ENCODE measurements at regions not wholly inside any gene's neighbourhood (a gene's known extent, or its start where the extent isn't known, plus 50 kb on each side); places are given as distances from the start of the nearest gene placed in this dataset.
"Not testable (repeated sequence)": the region's sequence is repeated elsewhere in the genome, so short reads cannot be mapped to it uniquely, and the experiment has no call there.

- H3K9me3 Mint-ChIP-seq, result peaks cover 1% of the 10 kb centered on the region
- H3K27me3 Mint-ChIP-seq, result peaks cover 2% of the 10 kb centered on the region
- H3K27ac Mint-ChIP-seq, result no peak overlapping the region
- H3K4me1 Mint-ChIP-seq, result no peaks in the 10 kb centered on the region
- DNase-seq (ENCODE audit: low spot score in 2 of 2), result no peak
- no peak overlapping the region for H3K4me3 Mint-ChIP-seq
- no peaks in the 10 kb centered on the region for H3K36me3 Mint-ChIP-seq
- no peak for ATAC-seq (ENCODE audit: low read depth)
These were observed 430.0 kb upstream of the ADAMTSL1 start for GRCh38 chr9:18043978-18044377.

DNA sequence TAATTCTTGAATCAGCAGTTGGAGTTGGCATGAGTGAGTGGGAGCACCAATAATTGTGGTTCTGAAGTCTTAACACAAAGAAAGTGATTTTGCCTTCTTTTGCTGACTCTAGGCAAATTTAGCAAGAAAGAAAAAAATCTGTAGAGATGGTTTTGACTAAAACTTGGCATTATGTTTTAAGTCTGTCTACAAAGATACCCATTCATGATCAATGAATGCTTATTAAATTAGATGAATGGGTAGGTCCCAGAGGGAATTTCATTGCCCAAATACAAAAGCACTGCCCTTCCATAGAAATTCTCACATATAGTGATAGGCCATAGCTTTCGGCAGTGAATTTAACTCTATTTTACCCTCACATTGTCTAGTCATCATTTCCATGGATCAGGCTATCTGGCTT lies 428.6 kb upstream of the ADAMTSL1 start:
- H3K4me1 Mint-ChIP-seq, result no peaks in the 10 kb centered on the region
- no peaks in the 10 kb centered on the region for H3K36me3 Mint-ChIP-seq
- ATAC-seq (ENCODE audit: low read depth) (no peak), DNase-seq (ENCODE audit: low spot score in 2 of 2) (no peak)
- H3K9me3 Mint-ChIP-seq, result peaks cover 1% of the 10 kb centered on the region
- H3K27ac Mint-ChIP-seq, result no peak overlapping the region
- peaks cover 2% of the 10 kb centered on the region for H3K27me3 Mint-ChIP-seq
- no peak overlapping the region for H3K4me3 Mint-ChIP-seq

GRCh38 chr9:18046068-18046467 lies 427.9 kb upstream of the ADAMTSL1 start:
- H3K36me3 Mint-ChIP-seq, result no peaks in the 10 kb centered on the region
- peaks cover 1% of the 10 kb centered on the region for H3K9me3 Mint-ChIP-seq
- peaks cover 2% of the 10 kb centered on the region for H3K27me3 Mint-ChIP-seq
- no peaks in the 10 kb centered on the region for H3K4me1 Mint-ChIP-seq
- DNase-seq (ENCODE audit: low spot score in 2 of 2) (no peak), ATAC-seq (ENCODE audit: low read depth) (no peak)
- H3K4me3 Mint-ChIP-seq, result no peak overlapping the region
- H3K27ac Mint-ChIP-seq, result no peak overlapping the region

DNA sequence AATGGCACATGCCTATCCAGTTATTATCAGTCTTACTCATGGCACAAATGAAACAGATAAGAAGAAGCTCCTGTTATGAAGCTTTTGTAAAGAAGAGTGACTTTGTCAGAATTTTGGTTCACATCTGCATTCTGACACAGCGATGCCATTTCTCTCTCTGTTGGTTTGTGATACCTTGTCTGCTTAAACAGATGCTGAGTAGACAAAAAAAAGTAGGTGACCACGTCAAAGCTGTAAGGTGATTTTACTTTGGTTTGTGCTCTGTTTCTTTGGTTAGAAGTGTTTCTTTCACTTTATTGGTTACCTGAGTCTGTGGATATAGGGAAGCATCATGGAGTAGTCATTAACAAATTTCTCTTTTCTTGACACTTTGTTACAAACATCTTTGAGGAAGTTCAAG lies 422.3 kb upstream of the ADAMTSL1 start:
- H3K27me3 Mint-ChIP-seq, result no peaks in the 10 kb centered on the region
- H3K4me3 Mint-ChIP-seq, result no peak overlapping the region
- no peak overlapping the region for H3K27ac Mint-ChIP-seq
- H3K36me3 Mint-ChIP-seq, result no peaks in the 10 kb centered on the region
- H3K9me3 Mint-ChIP-seq, result peaks cover 1% of the 10 kb centered on the region
- ATAC-seq (ENCODE audit: low read depth), result no peak
- no peak for DNase-seq (ENCODE audit: low spot score in 2 of 2)
- H3K4me1 Mint-ChIP-seq, result no peaks in the 10 kb centered on the region

GRCh38 chr9:18052060-18052459 lies 421.9 kb upstream of the ADAMTSL1 start:
- no peak for DNase-seq (ENCODE audit: low spot score in 2 of 2)
- Mint-ChIP-seq H3K27me3 (no peaks in the 10 kb centered on the region), H3K4me3 (no peak overlapping the region), H3K4me1 (no peaks in the 10 kb centered on the region), H3K36me3 (no peaks in the 10 kb centered on the region), H3K27ac (no peak overlapping the region), H3K9me3 (peaks cover 1% of the 10 kb centered on the region)
- ATAC-seq (ENCODE audit: low read depth), result no peak

DNA sequence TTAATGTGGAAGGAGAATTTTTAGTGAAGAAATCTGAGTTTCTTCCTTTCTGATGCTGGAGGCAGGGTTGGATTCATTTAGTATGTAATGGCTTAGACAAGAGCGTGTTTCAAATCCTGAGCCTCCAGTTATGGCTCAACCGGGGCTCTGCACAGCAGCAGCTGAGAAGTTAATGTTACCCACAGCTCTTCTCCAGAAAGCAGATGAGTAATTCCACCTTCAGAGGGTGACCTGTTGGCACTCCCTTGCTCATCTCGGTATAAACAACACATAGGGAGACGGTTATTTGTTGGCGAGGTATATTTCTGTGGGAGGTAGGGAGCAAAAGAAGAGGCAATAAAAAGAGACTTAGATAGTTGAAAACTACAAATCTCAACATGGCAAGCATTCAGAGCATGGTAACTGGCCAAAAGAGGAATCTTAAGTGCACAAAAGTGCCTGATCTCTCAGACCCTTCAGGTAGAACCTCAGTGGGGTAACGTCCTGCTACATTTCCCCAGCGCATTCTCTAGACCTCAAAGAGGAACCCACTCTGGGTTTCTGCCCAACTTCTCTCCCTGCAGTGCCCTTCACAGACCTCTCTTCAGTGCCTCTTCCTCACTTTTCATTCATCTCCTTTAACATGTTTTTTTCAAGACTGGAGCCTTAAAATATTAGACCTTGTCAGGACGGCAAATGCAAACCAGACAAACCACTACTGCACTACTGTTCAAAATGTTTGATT lies 417.5 kb upstream of the ADAMTSL1 start:
- H3K9me3 Mint-ChIP-seq, result no peaks in the 10 kb centered on the region
- no peak for ATAC-seq (ENCODE audit: low read depth)
- H3K27me3 Mint-ChIP-seq, result no peaks in the 10 kb centered on the region
- H3K27ac Mint-ChIP-seq, result no peak overlapping the region
- H3K4me1 Mint-ChIP-seq, result no peaks in the 10 kb centered on the region
- no peak overlapping the region for H3K4me3 Mint-ChIP-seq
- H3K36me3 Mint-ChIP-seq, result no peaks in the 10 kb centered on the region
- no peak for DNase-seq (ENCODE audit: low spot score in 2 of 2)

DNA sequence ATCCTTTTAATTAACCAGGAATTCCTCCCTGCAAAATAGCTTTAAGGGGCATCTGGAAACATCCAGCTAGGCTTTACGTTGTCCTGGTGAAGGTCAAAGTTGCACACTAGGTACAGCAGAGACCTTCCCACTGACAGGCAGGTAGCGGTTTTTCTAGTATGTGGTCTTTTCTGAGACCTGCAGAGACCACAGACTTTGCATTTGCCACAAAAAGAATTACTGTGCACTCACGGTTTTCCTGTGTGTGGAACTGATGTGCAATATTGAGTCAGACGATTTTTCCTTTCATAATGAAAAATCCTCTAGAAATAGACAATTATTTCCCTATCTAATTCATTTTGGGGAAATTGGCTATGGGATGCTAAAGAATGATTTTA lies 417.0 kb upstream of the ADAMTSL1 start:
- no peaks in the 10 kb centered on the region for H3K27me3 Mint-ChIP-seq
- no peaks in the 10 kb centered on the region for H3K9me3 Mint-ChIP-seq
- no peak for DNase-seq (ENCODE audit: low spot score in 2 of 2)
- no peak overlapping the region for H3K4me3 Mint-ChIP-seq
- no peak for ATAC-seq (ENCODE audit: low read depth)
- no peaks in the 10 kb centered on the region for H3K4me1 Mint-ChIP-seq
- H3K27ac Mint-ChIP-seq, result no peak overlapping the region
- H3K36me3 Mint-ChIP-seq, result no peaks in the 10 kb centered on the region

GRCh38 chr9:18058564-18059442 lies 415.1 kb upstream of the ADAMTSL1 start:
- Mint-ChIP-seq H3K9me3 (no peaks in the 10 kb centered on the region), H3K27me3 (no peaks in the 10 kb centered on the region), H3K27ac (no peak overlapping the region), H3K4me1 (no peaks in the 10 kb centered on the region), H3K4me3 (no peak overlapping the region), H3K36me3 (no peaks in the 10 kb centered on the region)
- DNase-seq (ENCODE audit: low spot score in 2 of 2), result no peak
- no peak for ATAC-seq (ENCODE audit: low read depth)

- Mint-ChIP-seq H3K27me3 (no peaks in the 10 kb centered on the region), H3K9me3 (no peaks in the 10 kb centered on the region), H3K4me1 (no peaks in the 10 kb centered on the region), H3K36me3 (no peaks in the 10 kb centered on the region), H3K4me3 (no peak overlapping the region), H3K27ac (no peak overlapping the region)
- ATAC-seq (ENCODE audit: low read depth) (no peak), DNase-seq (ENCODE audit: low spot score in 2 of 2) (no peak)
These were observed 414.5 kb upstream of the ADAMTSL1 start for GRCh38 chr9:18059447-18059846.

DNA sequence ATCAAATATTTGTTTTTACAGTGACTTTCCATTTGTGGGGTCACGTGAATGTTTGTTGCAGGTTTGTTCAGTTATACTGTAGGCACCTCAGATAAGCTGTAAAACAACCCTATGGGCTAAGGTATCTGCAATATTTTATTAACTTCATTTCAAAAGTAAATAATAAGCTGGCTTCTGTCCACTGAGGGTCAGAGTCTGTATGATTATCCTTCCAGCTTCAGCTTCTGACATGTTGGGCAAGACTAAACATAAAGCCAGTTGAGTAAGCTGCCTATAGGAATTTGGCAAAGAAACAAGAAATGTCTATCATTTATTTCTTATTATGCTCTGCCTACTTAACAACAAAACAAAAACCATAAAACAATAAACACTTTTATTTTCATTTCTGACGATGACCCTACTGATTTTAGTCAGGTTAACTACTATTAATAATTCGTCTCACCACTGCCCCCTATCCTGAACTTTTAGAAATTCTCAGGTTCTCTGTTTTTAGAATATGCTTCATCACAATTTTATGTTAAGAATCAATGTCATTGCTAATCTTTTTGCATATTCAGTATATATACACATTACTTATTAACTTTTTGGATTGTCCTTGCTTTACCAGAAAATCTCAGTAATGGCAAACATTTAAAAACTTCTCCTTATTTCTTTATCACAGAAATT lies 413.6 kb upstream of the ADAMTSL1 start:
- no peaks in the 10 kb centered on the region for H3K9me3 Mint-ChIP-seq
- H3K27me3 Mint-ChIP-seq, result no peaks in the 10 kb centered on the region
- no peak for ATAC-seq (ENCODE audit: low read depth)
- no peaks in the 10 kb centered on the region for H3K4me1 Mint-ChIP-seq
- no peak overlapping the region for H3K27ac Mint-ChIP-seq
- no peak overlapping the region for H3K4me3 Mint-ChIP-seq
- H3K36me3 Mint-ChIP-seq, result no peaks in the 10 kb centered on the region
- no peak for DNase-seq (ENCODE audit: low spot score in 2 of 2)

DNA sequence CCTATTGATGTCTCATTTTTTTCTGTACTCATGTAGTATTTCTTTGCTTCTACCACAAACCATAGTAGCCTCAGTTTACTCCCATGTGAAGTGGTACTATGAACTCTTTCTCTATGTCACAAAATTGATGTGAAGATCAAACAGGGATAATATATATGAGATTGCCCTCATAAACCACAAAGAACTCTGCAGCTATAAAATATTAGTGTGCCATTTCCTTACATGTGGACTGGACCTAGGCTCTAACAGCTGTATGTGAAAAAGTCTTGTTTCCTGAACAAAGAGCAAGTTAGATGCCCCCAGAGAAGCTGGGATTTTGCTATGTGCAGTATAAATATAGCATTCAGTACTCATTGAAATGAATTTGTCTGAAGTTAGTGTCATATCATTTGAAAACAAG lies 412.6 kb upstream of the ADAMTSL1 start:
- ATAC-seq (ENCODE audit: low read depth) (no peak), DNase-seq (ENCODE audit: low spot score in 2 of 2) (no peak)
- Mint-ChIP-seq H3K27me3 (no peaks in the 10 kb centered on the region), H3K27ac (no peak overlapping the region), H3K36me3 (no peaks in the 10 kb centered on the region), H3K4me1 (no peaks in the 10 kb centered on the region), H3K9me3 (no peaks in the 10 kb centered on the region), H3K4me3 (no peak overlapping the region)

DNA sequence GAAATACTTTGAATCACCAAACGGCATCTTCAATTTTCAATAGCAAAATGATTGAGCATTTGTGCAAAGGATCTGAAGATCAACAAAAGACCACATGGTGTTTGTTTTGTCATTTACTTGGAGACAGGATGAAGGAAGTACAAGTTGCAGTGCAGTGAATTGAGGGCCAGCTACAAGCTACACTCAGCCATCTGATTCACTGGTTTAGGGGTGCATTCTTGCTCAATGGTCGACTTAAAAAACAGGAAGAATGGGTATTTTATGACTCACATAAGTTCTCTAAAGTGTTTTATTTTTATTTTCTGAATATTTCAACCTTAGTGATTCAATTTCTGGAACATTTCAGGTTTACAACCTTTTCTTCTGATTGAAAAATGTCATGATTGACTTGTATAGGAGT lies 412.1 kb upstream of the ADAMTSL1 start:
- no peaks in the 10 kb centered on the region for H3K9me3 Mint-ChIP-seq
- H3K36me3 Mint-ChIP-seq, result no peaks in the 10 kb centered on the region
- no peak for ATAC-seq (ENCODE audit: low read depth)
- DNase-seq (ENCODE audit: low spot score in 2 of 2), result no peak
- H3K27me3 Mint-ChIP-seq, result no peaks in the 10 kb centered on the region
- no peaks in the 10 kb centered on the region for H3K4me1 Mint-ChIP-seq
- H3K4me3 Mint-ChIP-seq, result no peak overlapping the region
- H3K27ac Mint-ChIP-seq, result no peak overlapping the region

DNA sequence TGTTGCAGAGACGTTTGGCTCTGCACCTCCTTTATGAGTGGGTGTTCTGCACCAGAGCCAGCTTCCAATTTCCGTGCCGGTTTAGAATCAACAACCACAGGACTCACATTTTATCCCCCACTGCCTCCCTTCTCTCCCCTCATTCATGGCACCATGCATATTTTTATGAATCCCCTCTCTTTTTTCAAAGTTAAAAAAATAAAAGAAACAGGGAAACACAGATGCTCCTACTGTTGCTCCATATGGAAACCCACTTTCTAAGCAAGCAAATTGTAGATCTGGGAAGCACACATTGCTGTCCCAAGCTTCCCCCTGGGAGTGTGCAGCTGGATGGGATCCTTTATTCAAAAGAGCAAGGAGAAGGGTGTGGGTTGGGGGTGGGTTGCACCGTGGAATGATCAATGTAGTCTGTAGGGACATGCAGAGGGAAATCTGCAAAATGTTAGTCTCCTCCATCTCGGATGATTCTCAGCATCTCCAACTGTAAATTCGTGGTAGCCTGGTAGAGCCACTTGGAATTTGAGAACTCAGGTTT lies 410.0 kb upstream of the ADAMTSL1 start:
- Mint-ChIP-seq H3K27me3 (no peaks in the 10 kb centered on the region), H3K4me1 (no peaks in the 10 kb centered on the region), H3K36me3 (no peaks in the 10 kb centered on the region), H3K9me3 (no peaks in the 10 kb centered on the region), H3K27ac (no peak overlapping the region), H3K4me3 (no peak overlapping the region)
- DNase-seq (ENCODE audit: low spot score in 2 of 2), result no peak
- ATAC-seq (ENCODE audit: low read depth), result no peak

- not testable (repeated sequence) for H3K27me3 Mint-ChIP-seq; DNase-seq (ENCODE audit: low spot score in 2 of 2)
These were observed 407.3 kb upstream of the ADAMTSL1 start for GRCh38 chr9:18066608-18067007.

More at GRCh38 chr9:18066608-18067007, 407.3 kb upstream of the ADAMTSL1 start:
- not testable (repeated sequence) for ATAC-seq (ENCODE audit: low read depth); H3K27ac Mint-ChIP-seq; H3K9me3 Mint-ChIP-seq; H3K36me3 Mint-ChIP-seq; H3K4me3 Mint-ChIP-seq; H3K4me1 Mint-ChIP-seq

Measured in memory B cell (primary cell).